ENCODE measurements at regions not wholly inside any gene's neighbourhood (a gene's known extent, or its start where the extent isn't known, plus 50 kb on each side); places are given as distances from the start of the nearest gene placed in this dataset.

GRCh38 chr11:23111527-23111926 lies 251.3 kb upstream of the CCDC179 start:
- CTCF ChIA-PET, result no interaction called here
- POLR2A ChIA-PET, result no interaction called here
- H3K4me3 ChIP-seq (ENCODE audit: control insufficient read depth in 1 of 7, extremely low read depth in 1 of 7, insufficient read depth in 4 of 7, low read depth in 2 of 7, low read length in 6 of 7), result no peak overlapping the region
- no peaks in the 10 kb centered on the region for H3K36me3 ChIP-seq (ENCODE audit: control insufficient read depth in 4 of 4, insufficient read depth in 4 of 4, low read length in 3 of 4)
- WGBS (ENCODE audit: insufficient coverage), result 83% methylated on average over 1 of the region's 2 CpGs
- peaks cover 0 to 9% (median 4%) of the 10 kb centered on the region in 4 experiments for H3K4me1 ChIP-seq (ENCODE audit: control extremely low read depth in 1 of 4, control insufficient read depth in 4 of 4, insufficient read depth in 4 of 4, low read length in 3 of 4)
- DNase-seq, result no peak
- peaks cover 0 to 1% (median 0%) of the 10 kb centered on the region in 5 experiments for H3K9me3 ChIP-seq (ENCODE audit: control extremely low read depth in 1 of 5, control insufficient read depth in 4 of 5, insufficient read depth in 2 of 5, low read depth in 1 of 5, low read length in 4 of 5)
- H3K27ac ChIP-seq (ENCODE audit: insufficient read depth in 1 of 2, low read depth in 1 of 2, low read length in 2 of 2, poor library complexity in 1 of 2, severe bottlenecking in 2 of 2), result no peak overlapping the region
- no peaks in the 10 kb centered on the region for H3K27me3 ChIP-seq (replicated peaks in 2 of 5; ENCODE audit: control insufficient read depth in 4 of 5, insufficient read depth in 5 of 5, low read length in 4 of 5)

GRCh38 chr11:23112390-23112789 lies 252.1 kb upstream of the CCDC179 start:
- Histone ChIP-seq H3K27ac (ENCODE audit: insufficient read depth in 1 of 2, low read depth in 1 of 2, low read length in 2 of 2, poor library complexity in 1 of 2, severe bottlenecking in 2 of 2) (no peak overlapping the region), H3K27me3 (replicated peaks in 2 of 5; ENCODE audit: control insufficient read depth in 4 of 5, insufficient read depth in 5 of 5, low read length in 4 of 5) (no peaks in the 10 kb centered on the region), H3K36me3 (ENCODE audit: control insufficient read depth in 4 of 4, insufficient read depth in 4 of 4, low read length in 3 of 4) (no peaks in the 10 kb centered on the region), H3K9me3 (ENCODE audit: control extremely low read depth in 1 of 5, control insufficient read depth in 4 of 5, insufficient read depth in 2 of 5, low read depth in 1 of 5, low read length in 4 of 5) (peaks cover 0 to 4% (median 0%) of the 10 kb centered on the region in 5 experiments), H3K4me1 (ENCODE audit: control extremely low read depth in 1 of 4, control insufficient read depth in 4 of 4, insufficient read depth in 4 of 4, low read length in 3 of 4) (peaks cover 0 to 9% (median 4%) of the 10 kb centered on the region in 4 experiments), H3K4me3 (ENCODE audit: control insufficient read depth in 1 of 7, extremely low read depth in 1 of 7, insufficient read depth in 4 of 7, low read depth in 2 of 7, low read length in 6 of 7) (no peak overlapping the region)
- 69% methylated on average over 4 of the region's 4 CpGs for WGBS (ENCODE audit: insufficient coverage)
- ChIA-PET CTCF (interaction anchor here (0.6 to 3.1 kb wide), 5 partner anchors 10 to 442 kb away, joined by 4 to 12 read pairs (median 6); no protein-coding TSS in a partner anchor), POLR2A (no interaction called here)
- DNase-seq, result no peak

DNA sequence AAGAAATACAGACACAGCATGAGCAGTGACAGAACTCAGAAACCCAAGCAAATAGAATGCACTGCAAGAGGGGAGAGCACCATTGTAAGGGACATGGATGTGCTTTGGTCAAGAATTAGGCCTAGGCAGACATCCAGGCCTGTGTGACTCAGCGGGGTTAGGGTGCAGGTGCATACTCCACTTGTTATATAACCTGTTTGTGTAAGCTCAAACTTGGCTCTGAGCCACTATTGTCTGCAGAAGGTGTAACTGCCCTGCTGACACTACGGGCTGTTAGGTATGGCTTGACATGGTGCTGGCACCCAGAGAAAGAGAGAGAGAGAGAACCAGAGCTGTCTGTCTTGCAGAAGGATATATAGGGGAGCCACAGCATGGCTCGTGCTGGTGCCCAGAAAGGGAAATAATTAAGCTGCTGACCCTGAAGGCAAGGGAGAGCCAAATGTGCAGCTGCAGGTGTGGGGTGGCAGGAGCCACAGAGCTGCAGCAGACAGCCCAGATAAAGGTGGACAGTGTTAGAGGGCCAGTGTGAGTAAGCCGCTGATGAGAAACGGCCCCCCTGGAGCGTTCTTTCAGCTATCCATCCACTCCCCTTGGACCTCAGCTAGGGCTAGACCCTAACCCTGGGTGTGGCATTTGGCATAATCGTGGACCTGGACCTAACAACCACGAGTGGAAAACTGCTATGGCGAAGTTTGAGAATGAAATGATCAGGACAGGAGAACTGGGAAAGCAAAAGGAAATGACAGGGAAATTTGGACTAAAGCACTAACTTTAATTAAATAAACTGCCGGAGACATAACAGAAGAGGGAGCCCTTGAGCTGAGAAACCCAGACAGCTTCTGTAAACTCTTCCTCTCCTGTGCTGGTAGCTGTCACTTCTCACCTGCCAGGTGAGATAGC lies 253.0 kb upstream of the CCDC179 start:
- CTCF ChIA-PET, result interaction anchor here (1.0 to 3.1 kb wide), 10 partner anchors 9 to 705 kb away, joined by 3 to 12 read pairs (median 5); no protein-coding TSS in a partner anchor
- Histone ChIP-seq H3K4me3 (ENCODE audit: control insufficient read depth in 1 of 7, extremely low read depth in 1 of 7, insufficient read depth in 4 of 7, low read depth in 2 of 7, low read length in 6 of 7) (peak overlapping the region in 1 of 7 experiments; percentile 57), H3K9me3 (ENCODE audit: control extremely low read depth in 1 of 5, control insufficient read depth in 4 of 5, insufficient read depth in 2 of 5, low read depth in 1 of 5, low read length in 4 of 5) (peaks cover 0 to 4% (median 0%) of the 10 kb centered on the region in 5 experiments), H3K27me3 (replicated peaks in 2 of 5; ENCODE audit: control insufficient read depth in 4 of 5, insufficient read depth in 5 of 5, low read length in 4 of 5) (no peaks in the 10 kb centered on the region), H3K4me1 (ENCODE audit: control extremely low read depth in 1 of 4, control insufficient read depth in 4 of 4, insufficient read depth in 4 of 4, low read length in 3 of 4) (peaks cover 0 to 9% (median 4%) of the 10 kb centered on the region in 4 experiments), H3K36me3 (ENCODE audit: control insufficient read depth in 4 of 4, insufficient read depth in 4 of 4, low read length in 3 of 4) (no peaks in the 10 kb centered on the region), H3K27ac (ENCODE audit: insufficient read depth in 1 of 2, low read depth in 1 of 2, low read length in 2 of 2, poor library complexity in 1 of 2, severe bottlenecking in 2 of 2) (no peak overlapping the region)
- POLR2A ChIA-PET, result no interaction called here
- peak; percentile 35 to 63 (median 52) for DNase-seq
- WGBS (ENCODE audit: insufficient coverage), result 31% methylated on average over 6 of the region's 10 CpGs

DNA sequence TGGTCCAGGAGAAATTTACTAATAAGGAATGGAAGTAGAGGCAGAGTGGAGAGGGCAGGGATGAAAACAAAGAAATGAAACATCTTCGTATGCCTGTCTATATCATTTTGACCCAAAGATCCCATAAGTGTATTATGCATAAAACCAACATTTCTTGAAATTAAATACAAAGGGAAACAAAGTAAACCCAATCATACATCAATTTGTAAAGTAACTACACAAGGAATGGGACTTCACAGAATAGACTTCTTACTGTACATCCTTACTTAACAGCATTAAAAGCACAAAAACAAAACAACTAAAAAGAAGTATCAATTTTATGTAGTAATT lies 253.6 kb upstream of the CCDC179 start:
- H3K27me3 ChIP-seq (replicated peaks in 2 of 5; ENCODE audit: control insufficient read depth in 4 of 5, insufficient read depth in 5 of 5, low read length in 4 of 5), result no peaks in the 10 kb centered on the region
- H3K27ac ChIP-seq (ENCODE audit: insufficient read depth in 1 of 2, low read depth in 1 of 2, low read length in 2 of 2, poor library complexity in 1 of 2, severe bottlenecking in 2 of 2), result no peak overlapping the region
- WGBS (ENCODE audit: insufficient coverage), result 60% methylated on average over 1 of the region's 1 CpG
- H3K4me1 ChIP-seq (ENCODE audit: control extremely low read depth in 1 of 4, control insufficient read depth in 4 of 4, insufficient read depth in 4 of 4, low read length in 3 of 4), result peaks cover 0 to 9% (median 4%) of the 10 kb centered on the region in 4 experiments
- H3K9me3 ChIP-seq (ENCODE audit: control extremely low read depth in 1 of 5, control insufficient read depth in 4 of 5, insufficient read depth in 2 of 5, low read depth in 1 of 5, low read length in 4 of 5), result peaks cover 0 to 4% (median 0%) of the 10 kb centered on the region in 5 experiments
- H3K36me3 ChIP-seq (ENCODE audit: control insufficient read depth in 4 of 4, insufficient read depth in 4 of 4, low read length in 3 of 4), result no peaks in the 10 kb centered on the region
- ChIA-PET POLR2A (no interaction called here), CTCF (interaction anchor here (1.0 to 3.1 kb wide), 9 partner anchors 9 to 704 kb away, joined by 3 to 12 read pairs (median 6); no protein-coding TSS in a partner anchor)
- no peak for DNase-seq
- H3K4me3 ChIP-seq (ENCODE audit: control insufficient read depth in 1 of 7, extremely low read depth in 1 of 7, insufficient read depth in 4 of 7, low read depth in 2 of 7, low read length in 6 of 7), result no peak overlapping the region

DNA sequence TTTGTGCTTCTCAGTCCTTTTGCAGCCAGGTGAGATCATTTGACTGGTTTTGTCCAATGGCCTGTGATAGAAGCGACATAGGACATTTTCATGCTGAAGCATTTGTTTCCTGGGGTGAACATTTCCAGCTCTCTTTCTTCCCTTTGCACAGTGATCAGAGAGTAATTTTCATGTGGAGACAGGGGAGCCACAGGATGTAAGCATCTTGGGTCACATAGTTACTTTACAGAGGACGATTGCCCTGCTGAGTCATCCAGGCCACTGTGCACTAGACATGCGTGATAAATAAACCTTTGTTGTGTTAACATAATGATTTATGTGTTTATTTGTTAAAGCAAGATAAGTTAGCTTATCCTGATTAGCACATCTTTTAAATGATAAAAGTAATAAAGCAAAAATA lies 263.5 kb upstream of the CCDC179 start:
- CTCF ChIA-PET, result interaction anchor here (1.0 kb wide), 1 partner anchor 8 kb away, joined by 3 read pairs; no protein-coding TSS in a partner anchor
- peak in 2 of 3 donors; percentile 36 to 54 for DNase-seq

DNA sequence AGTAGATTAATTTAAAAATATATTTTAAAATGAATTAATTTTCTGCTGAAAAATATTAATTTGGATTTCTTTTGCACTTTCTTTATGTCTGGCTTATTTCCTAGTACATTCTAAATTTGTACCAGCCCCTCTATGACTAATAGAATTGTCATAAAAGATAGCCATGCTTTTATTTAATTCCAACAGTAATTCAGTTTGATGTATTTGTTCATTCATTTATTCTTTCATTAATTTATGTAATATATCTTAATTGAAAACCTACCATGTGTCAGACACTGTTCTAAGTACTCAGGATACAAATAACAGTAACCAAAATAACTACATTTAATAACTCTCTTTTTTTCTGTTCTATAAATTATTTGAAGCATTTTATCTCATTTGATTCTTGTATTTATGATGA lies 264.0 kb upstream of the CCDC179 start:
- Histone ChIP-seq H3K4me1 (ENCODE audit: control extremely low read depth in 1 of 4, control insufficient read depth in 4 of 4, insufficient read depth in 4 of 4, low read length in 3 of 4) (peaks cover 0 to 4% (median 0%) of the 10 kb centered on the region in 4 experiments), H3K27me3 (replicated peaks in 2 of 5; ENCODE audit: control insufficient read depth in 4 of 5, insufficient read depth in 5 of 5, low read length in 4 of 5) (no peaks in the 10 kb centered on the region), H3K36me3 (ENCODE audit: control insufficient read depth in 4 of 4, insufficient read depth in 4 of 4, low read length in 3 of 4) (no peaks in the 10 kb centered on the region), H3K4me3 (ENCODE audit: control insufficient read depth in 1 of 7, extremely low read depth in 1 of 7, insufficient read depth in 4 of 7, low read depth in 2 of 7, low read length in 6 of 7) (no peak overlapping the region), H3K9me3 (ENCODE audit: control extremely low read depth in 1 of 5, control insufficient read depth in 4 of 5, insufficient read depth in 2 of 5, low read depth in 1 of 5, low read length in 4 of 5) (no peaks in the 10 kb centered on the region), H3K27ac (ENCODE audit: insufficient read depth in 1 of 2, low read depth in 1 of 2, low read length in 2 of 2, poor library complexity in 1 of 2, severe bottlenecking in 2 of 2) (no peak overlapping the region)
- no peak for DNase-seq
- ChIA-PET CTCF (interaction anchor here (1.0 kb wide), 1 partner anchor 9 kb away, joined by 3 read pairs; no protein-coding TSS in a partner anchor), POLR2A (no interaction called here)

More for the DNA sequence above, 263.5 kb upstream of the CCDC179 start:
- WGBS (ENCODE audit: insufficient coverage), result no CpG with 5 or more reads among the region's 3 CpGs
- no peaks in the 10 kb centered on the region for H3K9me3 ChIP-seq (ENCODE audit: control extremely low read depth in 1 of 5, control insufficient read depth in 4 of 5, insufficient read depth in 2 of 5, low read depth in 1 of 5, low read length in 4 of 5)
- no peak overlapping the region for H3K4me3 ChIP-seq (ENCODE audit: control insufficient read depth in 1 of 7, extremely low read depth in 1 of 7, insufficient read depth in 4 of 7, low read depth in 2 of 7, low read length in 6 of 7)
- POLR2A ChIA-PET, result no interaction called here
- no peaks in the 10 kb centered on the region for H3K36me3 ChIP-seq (ENCODE audit: control insufficient read depth in 4 of 4, insufficient read depth in 4 of 4, low read length in 3 of 4)
- H3K27ac ChIP-seq (ENCODE audit: insufficient read depth in 1 of 2, low read depth in 1 of 2, low read length in 2 of 2, poor library complexity in 1 of 2, severe bottlenecking in 2 of 2), result no peak overlapping the region
- peaks cover 0 to 4% (median 0%) of the 10 kb centered on the region in 4 experiments for H3K4me1 ChIP-seq (ENCODE audit: control extremely low read depth in 1 of 4, control insufficient read depth in 4 of 4, insufficient read depth in 4 of 4, low read length in 3 of 4)
- H3K27me3 ChIP-seq (replicated peaks in 2 of 5; ENCODE audit: control insufficient read depth in 4 of 5, insufficient read depth in 5 of 5, low read length in 4 of 5), result no peaks in the 10 kb centered on the region

- H3K27me3 ChIP-seq (replicated peaks in 2 of 5; ENCODE audit: control insufficient read depth in 4 of 5, insufficient read depth in 5 of 5, low read length in 4 of 5), result no peaks in the 10 kb centered on the region
- ChIA-PET POLR2A (no interaction called here), CTCF (no interaction called here)
- H3K27ac ChIP-seq (ENCODE audit: insufficient read depth in 1 of 2, low read depth in 1 of 2, low read length in 2 of 2, poor library complexity in 1 of 2, severe bottlenecking in 2 of 2), result no peak overlapping the region
- no peaks in the 10 kb centered on the region for H3K36me3 ChIP-seq (ENCODE audit: control insufficient read depth in 4 of 4, insufficient read depth in 4 of 4, low read length in 3 of 4)
- no peak for DNase-seq
- 100% methylated on average over 1 of the region's 1 CpG for WGBS (ENCODE audit: insufficient coverage)
- no peak overlapping the region for H3K4me3 ChIP-seq (ENCODE audit: control insufficient read depth in 1 of 7, extremely low read depth in 1 of 7, insufficient read depth in 4 of 7, low read depth in 2 of 7, low read length in 6 of 7)
- H3K9me3 ChIP-seq (ENCODE audit: control extremely low read depth in 1 of 5, control insufficient read depth in 4 of 5, insufficient read depth in 2 of 5, low read depth in 1 of 5, low read length in 4 of 5), result no peaks in the 10 kb centered on the region
- peaks cover 0 to 4% (median 0%) of the 10 kb centered on the region in 4 experiments for H3K4me1 ChIP-seq (ENCODE audit: control extremely low read depth in 1 of 4, control insufficient read depth in 4 of 4, insufficient read depth in 4 of 4, low read length in 3 of 4)
Measured at GRCh38 chr11:23124996-23125395, 264.7 kb upstream of the CCDC179 start.
